Vagina (tissue), 2 donors: ENCODE measurements at regions not wholly inside any gene's neighbourhood (a gene's known extent, or its start where the extent isn't known, plus 50 kb on each side); places are given as distances from the start of the nearest gene placed in this dataset.

Source experiments
- CTCF ChIP-seq, 3 experiments: fragments of 450-650 bp in 2 of 3; fragments of 200-600 bp in 1 of 3; sonication (generic) in 1 of 3; IDR thresholded peaks; one replicate each; pipeline ENCODE4 v1.5.1; 2017 to 2019; ENCODE audit warnings: antibody characterized with exemption in 3 of 3, mild to moderate bottlenecking in 2 of 3, moderate library complexity in 2 of 3
- POLR2AphosphoS5 ChIP-seq, 2 donors: sonication (generic); formaldehyde crosslinking; IDR thresholded peaks; one replicate each; pipeline ENCODE4 v1.9.0; 2017; ENCODE audit warnings: antibody characterized with exemption in 2 of 2, mild to moderate bottlenecking in 2 of 2, low read depth in 1 of 2; ENCODE audit not compliant: insufficient read depth in 1 of 2

GRCh38 chr13:69423844-69424243 lies 683.8 kb upstream of the ATXN8OS start:
- no peak for TF ChIP-seq CTCF (IDR thresholded peaks at IDR 0.05)
- TF ChIP-seq POLR2AphosphoS5 (IDR thresholded peaks at IDR 0.05; ENCODE audit: insufficient read depth in 1 of 2, low read depth in 1 of 2): no peak
